Cerebellar cortex (tissue), 1 donor: ENCODE measurements at regions not wholly inside any gene's neighbourhood (a gene's known extent, or its start where the extent isn't known, plus 50 kb on each side); places are given as distances from the start of the nearest gene placed in this dataset.

ENCODE experiments used
- DNase-seq: peaks from one replicate; pipeline ENCODE4 v3.0.0-alpha.2; 2015; ENCODE audit warnings: low spot score

- DNase-seq = no peak
Observed at GRCh38 chr20:4299773-4300172, 50.7 kb upstream of the ADRA1D start.

- DNase-seq = no peak
Observed at GRCh38 chr20:4299216-4299615, 50.1 kb upstream of the ADRA1D start.
